Osteoblast (primary cell): ENCODE measurements at regions not wholly inside any gene's neighbourhood (a gene's known extent, or its start where the extent isn't known, plus 50 kb on each side); places are given as distances from the start of the nearest gene placed in this dataset.

Experiments
- DNase-seq: peaks from one replicate; pipeline ENCODE4 v3.0.0; 2011; ENCODE audit warnings: low spot score, mixed read lengths; ENCODE audit not compliant: insufficient read length; ENCODE audit errors: missing footprints
- H2AFZ ChIP-seq: 2 replicates; pipeline ENCODE4 v1.6.0; 2011; ENCODE audit warnings: mild to moderate bottlenecking, low read length
- H3K27ac ChIP-seq: 2 replicates; pipeline ENCODE4 v1.5.1; 2011; ENCODE audit warnings: mild to moderate bottlenecking, low read depth, low read length, moderate library complexity
- H3K27me3 ChIP-seq: 2 replicates; pipeline ENCODE4 v1.6.0; 2012; ENCODE audit warnings: mild to moderate bottlenecking, control low read depth, inconsistent platforms, low read length, moderate library complexity; ENCODE audit not compliant: insufficient read depth
- H3K36me3 ChIP-seq: 2 replicates; pipeline ENCODE4 v1.5.1; 2011; ENCODE audit warnings: mild to moderate bottlenecking, low read length, control low read depth, moderate library complexity; ENCODE audit not compliant: insufficient read depth
- H3K4me1 ChIP-seq: 2 replicates; pipeline ENCODE4 v1.5.1; 2011; ENCODE audit warnings: mild to moderate bottlenecking, low read length, control low read depth, moderate library complexity; ENCODE audit not compliant: insufficient read depth
- H3K4me2 ChIP-seq: 2 replicates; pipeline ENCODE4 v1.6.0; 2011; ENCODE audit warnings: mild to moderate bottlenecking, low read length; ENCODE audit not compliant: insufficient read depth
- H3K4me3 ChIP-seq: fragments of 200-600 bp; sonication (generic); 3 replicates; pipeline ENCODE4 v1.5.1; 2012; ENCODE audit warnings: mild to moderate bottlenecking, low read length, inconsistent platforms; ENCODE audit not compliant: insufficient read depth
- H3K79me2 ChIP-seq: 2 replicates; pipeline ENCODE4 v1.6.0; 2012; ENCODE audit warnings: mild to moderate bottlenecking, low read length, control low read depth, inconsistent platforms; ENCODE audit not compliant: insufficient read depth
- H3K9me3 ChIP-seq: 2 replicates; pipeline ENCODE4 v1.5.1; 2011; ENCODE audit warnings: low read depth, low read length, control low read depth
- H4K20me1 ChIP-seq: 2 replicates; pipeline ENCODE4 v1.6.0; 2012; ENCODE audit warnings: mild to moderate bottlenecking, low read length, control low read depth; ENCODE audit not compliant: insufficient read depth
- CTCF ChIP-seq: IDR thresholded peaks from 2 replicates; pipeline ENCODE4 v1.5.1; 2011; ENCODE audit warnings: mild to moderate bottlenecking, low read depth, low read length, moderate library complexity; ENCODE audit errors: extremely low read depth

GRCh38 chr9:28821240-28821639, 1248.0 kb upstream of the C9orf72 start:
- no peak for DNase-seq
- Histone ChIP-seq H3K4me1 (no peaks in the 10 kb centered on the region), H3K36me3 (no peaks in the 10 kb centered on the region), H3K9me3 (peaks cover 3% of the 10 kb centered on the region), H2AFZ (no peak overlapping the region), H3K27me3 (no peaks in the 10 kb centered on the region), H3K4me3 (no peak overlapping the region), H4K20me1 (no peaks in the 10 kb centered on the region), H3K79me2 (no peaks in the 10 kb centered on the region), H3K4me2 (no peak overlapping the region), H3K27ac (no peak overlapping the region)
- no peak for TF ChIP-seq CTCF

- Histone ChIP-seq H3K4me3 (no peak overlapping the region), H3K4me2 (no peak overlapping the region), H3K36me3 (no peaks in the 10 kb centered on the region), H3K9me3 (peaks cover 3% of the 10 kb centered on the region), H2AFZ (no peak overlapping the region), H3K79me2 (no peaks in the 10 kb centered on the region), H3K27me3 (no peaks in the 10 kb centered on the region), H4K20me1 (no peaks in the 10 kb centered on the region), H3K4me1 (no peaks in the 10 kb centered on the region), H3K27ac (no peak overlapping the region)
- DNase-seq, result no peak
- no peak for TF ChIP-seq CTCF
Observed at GRCh38 chr9:28824432-28824963, 1251.2 kb upstream of the C9orf72 start.

- no peak for DNase-seq
- Histone ChIP-seq H3K4me2 (no peak overlapping the region), H2AFZ (no peak overlapping the region)
Observed at GRCh38 chr9:28832168-28832770, 1259.0 kb upstream of the C9orf72 start.

GRCh38 chr9:28834156-28834555, 1260.9 kb upstream of the C9orf72 start:
- no peaks in the 10 kb centered on the region for H3K27me3 ChIP-seq

More at GRCh38 chr9:28832168-28832770, 1259.0 kb upstream of the C9orf72 start:
- Histone ChIP-seq H3K27ac (no peak overlapping the region), H3K9me3 (no peaks in the 10 kb centered on the region), H4K20me1 (no peaks in the 10 kb centered on the region), H3K27me3 (no peaks in the 10 kb centered on the region), H3K79me2 (no peaks in the 10 kb centered on the region), H3K36me3 (no peaks in the 10 kb centered on the region), H3K4me1 (no peaks in the 10 kb centered on the region), H3K4me3 (no peak overlapping the region)
- no peak for TF ChIP-seq CTCF

More at GRCh38 chr9:28834156-28834555, 1260.9 kb upstream of the C9orf72 start:
- Histone ChIP-seq H3K4me1 (no peaks in the 10 kb centered on the region), H3K27ac (no peak overlapping the region), H3K4me3 (no peak overlapping the region), H3K4me2 (no peak overlapping the region), H3K79me2 (no peaks in the 10 kb centered on the region), H3K36me3 (no peaks in the 10 kb centered on the region), H2AFZ (no peak overlapping the region), H4K20me1 (no peaks in the 10 kb centered on the region), H3K9me3 (no peaks in the 10 kb centered on the region)
- no peak for DNase-seq
- no peak for TF ChIP-seq CTCF
